ENCODE measurements at regions not wholly inside any gene's neighbourhood (a gene's known extent, or its start where the extent isn't known, plus 50 kb on each side); places are given as distances from the start of the nearest gene placed in this dataset.

- no peak overlapping the region for H3K27ac ChIP-seq
- H3K4me1 ChIP-seq = no peaks in the 10 kb centered on the region
- no peak for DNase-seq
- H3K36me3 ChIP-seq = no peaks in the 10 kb centered on the region
- no peak for TF ChIP-seq POLR2A (IDR thresholded peaks at IDR 0.05)
- TF ChIP-seq, protein P1, sequence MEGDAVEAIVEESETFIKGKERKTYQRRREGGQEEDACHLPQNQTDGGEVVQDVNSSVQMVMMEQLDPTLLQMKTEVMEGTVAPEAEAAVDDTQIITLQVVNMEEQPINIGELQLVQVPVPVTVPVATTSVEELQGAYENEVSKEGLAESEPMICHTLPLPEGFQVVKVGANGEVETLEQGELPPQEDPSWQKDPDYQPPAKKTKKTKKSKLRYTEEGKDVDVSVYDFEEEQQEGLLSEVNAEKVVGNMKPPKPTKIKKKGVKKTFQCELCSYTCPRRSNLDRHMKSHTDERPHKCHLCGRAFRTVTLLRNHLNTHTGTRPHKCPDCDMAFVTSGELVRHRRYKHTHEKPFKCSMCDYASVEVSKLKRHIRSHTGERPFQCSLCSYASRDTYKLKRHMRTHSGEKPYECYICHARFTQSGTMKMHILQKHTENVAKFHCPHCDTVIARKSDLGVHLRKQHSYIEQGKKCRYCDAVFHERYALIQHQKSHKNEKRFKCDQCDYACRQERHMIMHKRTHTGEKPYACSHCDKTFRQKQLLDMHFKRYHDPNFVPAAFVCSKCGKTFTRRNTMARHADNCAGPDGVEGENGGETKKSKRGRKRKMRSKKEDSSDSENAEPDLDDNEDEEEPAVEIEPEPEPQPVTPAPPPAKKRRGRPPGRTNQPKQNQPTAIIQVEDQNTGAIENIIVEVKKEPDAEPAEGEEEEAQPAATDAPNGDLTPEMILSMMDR (IDR thresholded peaks at IDR 0.05) = no peak
- WGBS (ENCODE audit: insufficient coverage, low coverage, low lambda C conversion rate, missing lambda C conversion rate) = 43% methylated on average over 2 of the region's 2 CpGs
- ATAC-seq = no peak
- no peaks in the 10 kb centered on the region for H3K9me3 ChIP-seq
- intact Hi-C loops (cut with DNase I) = no loop called here
- H3K27me3 ChIP-seq = no peaks in the 10 kb centered on the region
- H3K4me3 ChIP-seq = no peak overlapping the region
Observed at GRCh38 chr11:25860677-25861450, 471.1 kb upstream of the ANO3 start.

DNA sequence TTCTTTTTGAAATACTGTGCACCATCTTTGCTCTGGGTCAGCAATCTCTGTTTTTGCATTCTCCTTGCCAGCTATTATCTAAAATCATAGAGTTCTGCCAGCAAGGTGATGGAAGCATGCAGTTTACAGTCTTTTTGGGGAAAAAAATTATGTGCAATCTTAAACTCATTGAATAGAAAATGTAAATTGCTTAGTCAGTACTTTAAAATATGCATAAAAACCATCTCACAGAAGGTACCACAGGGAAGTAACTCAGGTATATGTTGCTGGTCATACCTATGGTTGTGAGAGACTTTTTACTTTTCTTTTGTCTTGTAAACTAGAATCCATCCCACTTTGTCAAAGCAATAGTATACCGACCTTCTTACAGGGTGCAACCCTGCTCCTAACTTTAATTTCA lies 469.8 kb upstream of the ANO3 start:
- TF ChIP-seq, protein P1 (IDR thresholded peaks at IDR 0.05) = no peak
- TF ChIP-seq POLR2A (IDR thresholded peaks at IDR 0.05) = no peak
- intact Hi-C loops (cut with DNase I) = no loop called here
- no peaks in the 10 kb centered on the region for H3K27me3 ChIP-seq
- ATAC-seq = no peak
- 57% methylated on average over 1 of the region's 1 CpG for WGBS (ENCODE audit: insufficient coverage, low coverage, low lambda C conversion rate, missing lambda C conversion rate)
- DNase-seq = no peak
- H3K4me1 ChIP-seq = no peaks in the 10 kb centered on the region
- no peak overlapping the region for H3K4me3 ChIP-seq
- no peak overlapping the region for H3K27ac ChIP-seq
- no peaks in the 10 kb centered on the region for H3K9me3 ChIP-seq
- no peaks in the 10 kb centered on the region for H3K36me3 ChIP-seq

DNA sequence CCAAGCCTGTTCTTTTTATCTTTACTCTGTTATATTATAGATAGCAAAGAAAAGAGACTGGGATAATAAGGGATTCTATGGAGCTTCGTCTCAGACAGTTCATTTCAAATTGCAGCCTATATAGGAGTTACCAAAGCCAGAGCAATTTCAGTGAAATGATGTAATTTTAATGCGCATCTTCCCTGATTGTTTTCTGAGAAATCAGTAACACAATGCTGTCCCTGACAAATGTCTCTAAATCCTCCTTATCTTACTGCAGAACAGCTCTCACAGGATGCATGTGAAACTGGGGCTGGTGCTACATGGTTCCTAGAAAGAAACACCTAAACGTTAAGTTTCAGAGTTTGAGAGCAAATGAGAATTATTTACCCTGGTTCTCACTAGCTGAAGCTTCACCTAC lies 467.9 kb upstream of the ANO3 start:
- Histone ChIP-seq H3K27ac (no peak overlapping the region), H3K4me3 (no peak overlapping the region), H3K9me3 (no peaks in the 10 kb centered on the region), H3K36me3 (no peaks in the 10 kb centered on the region), H3K27me3 (no peaks in the 10 kb centered on the region), H3K4me1 (no peaks in the 10 kb centered on the region)
- intact Hi-C loops (cut with DNase I) = no loop called here
- WGBS (ENCODE audit: insufficient coverage, low coverage, low lambda C conversion rate, missing lambda C conversion rate) = 40% methylated on average over 3 of the region's 3 CpGs
- TF ChIP-seq, protein P1 (IDR thresholded peaks at IDR 0.05) = no peak
- no peak for TF ChIP-seq POLR2A (IDR thresholded peaks at IDR 0.05)
- ATAC-seq (no peak), DNase-seq (no peak)

- no peak for ATAC-seq
- WGBS (ENCODE audit: insufficient coverage, low coverage, low lambda C conversion rate, missing lambda C conversion rate) = 47% methylated on average over 3 of the region's 3 CpGs
Observed at GRCh38 chr11:25876456-25876965, 455.4 kb upstream of the ANO3 start.

More at GRCh38 chr11:25876456-25876965, 455.4 kb upstream of the ANO3 start:
- H3K4me3 ChIP-seq = no peak overlapping the region
- no peaks in the 10 kb centered on the region for H3K4me1 ChIP-seq
- H3K27me3 ChIP-seq = no peaks in the 10 kb centered on the region
- H3K27ac ChIP-seq = no peak overlapping the region
- intact Hi-C loops (cut with DNase I) = no loop called here
- TF ChIP-seq, protein P1 (IDR thresholded peaks at IDR 0.05) = no peak
- TF ChIP-seq POLR2A (IDR thresholded peaks at IDR 0.05) = no peak
- no peak for DNase-seq
- no peaks in the 10 kb centered on the region for H3K9me3 ChIP-seq
- no peaks in the 10 kb centered on the region for H3K36me3 ChIP-seq
